OCI-LY1 (cell line): ENCODE measurements at regions not wholly inside any gene's neighbourhood (a gene's known extent, or its start where the extent isn't known, plus 50 kb on each side); places are given as distances from the start of the nearest gene placed in this dataset.

Experiments used
- H2AFZ ChIP-seq: fragments of 200-600 bp; sonication (generic), shearing (Covaris generic); 2 replicates; pipeline ENCODE4 v1.6.0; 2014; ENCODE audit warnings: antibody characterized with exemption, mild to moderate bottlenecking, low read length
- H3F3A ChIP-seq: fragments of 200-600 bp; sonication (generic), shearing (Covaris generic); 2 replicates; pipeline ENCODE4 v1.6.0; 2014; ENCODE audit warnings: mild to moderate bottlenecking, antibody characterized with exemption, low read length, moderate library complexity; ENCODE audit not compliant: insufficient read depth
- H3K27ac ChIP-seq: fragments of 200-600 bp; sonication (generic); 2 replicates; pipeline ENCODE4 v1.5.1; 2014; ENCODE audit warnings: low read length, mixed run types, mild to moderate bottlenecking, low read depth; ENCODE audit not compliant: poor library complexity, severe bottlenecking
- H3K27me3 ChIP-seq: fragments of 200-600 bp; sonication (generic); 2 replicates; pipeline ENCODE4 v1.6.0; 2014; ENCODE audit warnings: antibody characterized with exemption, mild to moderate bottlenecking, low read length, moderate library complexity; ENCODE audit not compliant: insufficient read depth
- H3K36me3 ChIP-seq: fragments of 200-600 bp; sonication (generic); 2 replicates; pipeline ENCODE4 v1.6.1; 2014; ENCODE audit warnings: mild to moderate bottlenecking, antibody characterized with exemption, low read length, moderate library complexity, mixed read lengths; ENCODE audit not compliant: insufficient read depth
- H3K4me1 ChIP-seq: fragments of 200-600 bp; sonication (generic); 2 replicates; pipeline ENCODE4 v1.5.1; 2014; ENCODE audit warnings: mild to moderate bottlenecking, low read length, moderate library complexity; ENCODE audit not compliant: insufficient read depth, severe bottlenecking
- H3K4me2 ChIP-seq: fragments of 200-600 bp; sonication (generic), shearing (Covaris generic); 2 replicates; pipeline ENCODE4 v1.6.1; 2014; ENCODE audit warnings: low read length
- H3K4me3 ChIP-seq: fragments of 200-600 bp; sonication (generic); 2 replicates; pipeline ENCODE4 v1.5.1; 2014; ENCODE audit warnings: low read length, low read depth, mild to moderate bottlenecking, mixed read lengths; ENCODE audit not compliant: poor library complexity, severe bottlenecking
- H3K79me2 ChIP-seq: fragments of 200-600 bp; shearing (Covaris generic); 2 replicates; pipeline ENCODE4 v1.6.1; 2016; ENCODE audit warnings: mixed run types, low read length, mixed read lengths; ENCODE audit not compliant: insufficient read depth
- H3K9ac ChIP-seq: fragments of 200-600 bp; sonication (generic), shearing (Covaris generic); 2 replicates; pipeline ENCODE4 v1.6.1; 2014; ENCODE audit warnings: mild to moderate bottlenecking, low read length, mixed read lengths
- H3K9me2 ChIP-seq: fragments of 200-600 bp; sonication (generic), shearing (Covaris generic); 2 replicates; pipeline ENCODE4 v1.6.1; 2014; ENCODE audit warnings: low read depth, mild to moderate bottlenecking, low read length, mixed read lengths
- H3K9me3 ChIP-seq: fragments of 200-600 bp; shearing (Covaris generic); 2 replicates; pipeline ENCODE4 v1.6.1; 2014; ENCODE audit warnings: low read length, mixed read lengths
- H4K20me1 ChIP-seq: fragments of 200-600 bp; sonication (generic), shearing (Covaris generic); 2 replicates; pipeline ENCODE4 v1.6.0; 2016; ENCODE audit warnings: mild to moderate bottlenecking, low read length; ENCODE audit not compliant: insufficient read depth
- CTCF ChIP-seq: fragments of 200-600 bp; sonication (generic), shearing (Covaris generic); IDR thresholded peaks from 2 replicates; pipeline ENCODE4 v1.5.1; 2017; ENCODE audit warnings: mild to moderate bottlenecking, antibody characterized with exemption, low read length, moderate library complexity, mixed read lengths
- EZH2 ChIP-seq: fragments of 200-600 bp; sonication (generic), shearing (Covaris generic); IDR thresholded peaks from 2 replicates; pipeline ENCODE4 v1.8.0; 2017; ENCODE audit warnings: borderline replicate concordance, mixed run types, mild to moderate bottlenecking, antibody characterized with exemption, low read length, moderate library complexity, mixed read lengths

GRCh38 chr2:71908798-71909197 is 238.9 kb downstream of the CYP26B1 start:
- Histone ChIP-seq H3K9me3 (no peaks in the 10 kb centered on the region), H3K27me3 (no peaks in the 10 kb centered on the region), H3K27ac (no peak overlapping the region), H3K79me2 (no peaks in the 10 kb centered on the region), H4K20me1 (no peaks in the 10 kb centered on the region), H3K36me3 (no peaks in the 10 kb centered on the region), H2AFZ (no peak overlapping the region), H3K4me1 (no peaks in the 10 kb centered on the region), H3K4me3 (no peak overlapping the region), H3K4me2 (no peak overlapping the region), H3K9me2 (no peaks in the 10 kb centered on the region), H3F3A (no peaks in the 10 kb centered on the region), H3K9ac (no peak overlapping the region)
- no peak for TF ChIP-seq CTCF
- no peak for TF ChIP-seq EZH2

- Histone ChIP-seq H3K36me3 (no peaks in the 10 kb centered on the region), H3K9me2 (no peaks in the 10 kb centered on the region), H3F3A (no peaks in the 10 kb centered on the region), H3K9ac (no peak overlapping the region), H3K79me2 (no peaks in the 10 kb centered on the region), H3K27me3 (no peaks in the 10 kb centered on the region), H2AFZ (no peak overlapping the region), H3K9me3 (no peaks in the 10 kb centered on the region), H4K20me1 (no peaks in the 10 kb centered on the region), H3K27ac (no peak overlapping the region), H3K4me2 (no peak overlapping the region), H3K4me1 (no peaks in the 10 kb centered on the region), H3K4me3 (no peak overlapping the region)
- no peak for TF ChIP-seq CTCF
- TF ChIP-seq EZH2 = no peak
Measured at GRCh38 chr2:71907503-71907902, 240.2 kb downstream of the CYP26B1 start.

- Histone ChIP-seq H3K9me2 (no peaks in the 10 kb centered on the region), H4K20me1 (no peaks in the 10 kb centered on the region), H3F3A (no peaks in the 10 kb centered on the region), H3K27ac (no peak overlapping the region), H3K36me3 (no peaks in the 10 kb centered on the region), H3K4me1 (no peaks in the 10 kb centered on the region), H3K79me2 (no peaks in the 10 kb centered on the region), H3K9ac (no peak overlapping the region), H2AFZ (no peak overlapping the region), H3K4me3 (no peak overlapping the region), H3K4me2 (no peak overlapping the region), H3K27me3 (no peaks in the 10 kb centered on the region), H3K9me3 (no peaks in the 10 kb centered on the region)
- TF ChIP-seq CTCF = no peak
- TF ChIP-seq EZH2 = no peak
Measured at GRCh38 chr2:71906357-71906973, 241.2 kb downstream of the CYP26B1 start.
